HCT116 (cell line): ENCODE measurements at regions not wholly inside any gene's neighbourhood (a gene's known extent, or its start where the extent isn't known, plus 50 kb on each side); places are given as distances from the start of the nearest gene placed in this dataset.

Source experiments
- ATAC-seq: fragments of 200-7000 bp; cut with Tn5 transposase; 2 replicates; pipeline ENCODE4 v1.9.1; 2020; ENCODE audit warnings: mild to moderate bottlenecking, moderate library complexity
- BruUV-seq: library from RNA; stranded (reverse); fragments of 400-500 nt; replicated peaks from 2 replicates; lab custom pipeline; 2021; lab: Mats Ljungman, UMichigan
- CTCF ChIA-PET: fragments of 300-600 bp; sonication (Branson Sonifier 250); formaldehyde crosslinking; loops from one replicate; lab custom pipeline; 2021; ENCODE audit warnings: antibody characterized with exemption; lab: Charles Lee
- POLR2A ChIA-PET: fragments of 300-600, 350-600 bp; sonication (Branson Sonifier 250); formaldehyde crosslinking; loops from one replicate; lab custom pipeline; 2021; ENCODE audit warnings: antibody characterized with exemption; lab: Charles Lee
- RAD21 ChIA-PET, 2 experiments: fragments of 300-600 bp; sonication (Branson Sonifier 250); formaldehyde crosslinking; loops; one replicate each; lab custom pipeline; 2023; ENCODE audit warnings: low total read pairs in 2 of 2; ENCODE audit not compliant: uncharacterized antibody in 2 of 2, unreplicated experiment in 2 of 2, low non-redundant PET in 1 of 2; lab: Charles Lee
- DNase-seq: peaks from one replicate; pipeline ENCODE4 v3.0.0-alpha.2; 2010; ENCODE audit warnings: low read depth, low spot score
- H2AFZ ChIP-seq: fragments of 200-600 bp; shearing (Covaris generic), sonication (generic); 2 replicates; pipeline ENCODE4 v1.6.1; 2017; ENCODE audit warnings: low read depth, mixed run types, mixed read lengths, antibody characterized with exemption, low read length; ENCODE audit not compliant: poor library complexity, severe bottlenecking
- H3K27ac ChIP-seq: 2 replicates; pipeline ENCODE4 v1.5.1; 2012; ENCODE audit warnings: low read depth, low read length
- H3K27me3 ChIP-seq: fragments of 200-600 bp; sonication (generic); 2 replicates; pipeline ENCODE4 v1.6.1; 2016; ENCODE audit warnings: mixed run types, low read length, mixed read lengths; ENCODE audit not compliant: insufficient read depth
- H3K36me3 ChIP-seq, 2 experiments: fragments of 200-500 bp in 1 of 2; fragments of 200-600 bp in 1 of 2; sonication (Bioruptor generic) in 1 of 2; sonication (generic) in 1 of 2; 2 replicates each; pipeline versions ENCODE4 v1.5.1 to v1.6.1; 2014 to 2016; ENCODE audit warnings: low read length in 2 of 2, inconsistent platforms in 1 of 2, mixed read lengths in 1 of 2, mixed run types in 1 of 2; ENCODE audit not compliant: insufficient read depth in 2 of 2, control insufficient read depth in 1 of 2
- H3K4me1 ChIP-seq, 2 experiments: fragments of 200-600 bp in 1 of 2; sonication (generic) in 1 of 2; 2 replicates each; pipeline versions ENCODE4 v1.5.1 to v1.6.1; 2012 to 2017; ENCODE audit warnings: low read length in 2 of 2, inconsistent platforms in 1 of 2, mild to moderate bottlenecking in 1 of 2, mixed read lengths in 1 of 2, mixed run types in 1 of 2, moderate library complexity in 1 of 2; ENCODE audit not compliant: insufficient read depth in 2 of 2, control insufficient read depth in 1 of 2
- H3K4me2 ChIP-seq: fragments of 200-600 bp; sonication (generic); 2 replicates; pipeline ENCODE4 v1.6.1; 2017; ENCODE audit warnings: mixed run types, low read length, mixed read lengths
- H3K4me3 ChIP-seq, 2 experiments: fragments of 200-600 bp in 1 of 2; sonication (generic) in 1 of 2; replicated peaks in 1 of 2; 2 replicates each; pipeline ENCODE4 v1.5.1; 2011 to 2016; ENCODE audit warnings: low read length in 2 of 2, control low read depth in 1 of 2, low read depth in 1 of 2, mild to moderate bottlenecking in 1 of 2, mixed read lengths in 1 of 2, mixed run types in 1 of 2
- H3K79me2 ChIP-seq: fragments of 200-600 bp; sonication (generic); 2 replicates; pipeline ENCODE4 v1.6.1; 2017; ENCODE audit warnings: mild to moderate bottlenecking, mixed run types, low read length, moderate library complexity, mixed read lengths; ENCODE audit not compliant: insufficient read depth
- H3K9ac ChIP-seq: fragments of 200-600 bp; sonication (generic); 2 replicates; pipeline ENCODE4 v1.6.1; 2016; ENCODE audit warnings: low read length, mixed read lengths
- H3K9me2 ChIP-seq: fragments of 200-600 bp; sonication (generic), shearing (Covaris generic); 2 replicates; pipeline ENCODE4 v1.6.1; 2017; ENCODE audit warnings: mixed run types, mild to moderate bottlenecking, moderate library complexity; ENCODE audit not compliant: insufficient read depth
- H3K9me3 ChIP-seq, 2 experiments: fragments of 200-500 bp in 1 of 2; fragments of 200-600 bp in 1 of 2; sonication (Bioruptor generic) in 1 of 2; sonication (generic) in 1 of 2; 2 replicates each; pipeline ENCODE4 v1.6.1; 2014 to 2017; ENCODE audit warnings: low read length in 2 of 2, mixed read lengths in 2 of 2, inconsistent platforms in 1 of 2, low read depth in 1 of 2, mild to moderate bottlenecking in 1 of 2, mixed run types in 1 of 2, moderate library complexity in 1 of 2; ENCODE audit not compliant: control insufficient read depth in 1 of 2, insufficient read depth in 1 of 2
- H4K20me1 ChIP-seq: fragments of 200-600 bp; sonication (generic), shearing (Covaris generic); 2 replicates; pipeline ENCODE4 v1.6.1; 2017; ENCODE audit warnings: mixed run types, mild to moderate bottlenecking, moderate library complexity; ENCODE audit not compliant: insufficient read depth
- CEBPB ChIP-seq: IDR thresholded peaks from 2 replicates; pipeline ENCODE4 v1.6.1; 2012; ENCODE audit warnings: low read depth
- ELF1 ChIP-seq: IDR thresholded peaks from 2 replicates; pipeline ENCODE4 v1.6.1; 2012; ENCODE audit warnings: low read depth, borderline replicate concordance
- EZH2phosphoT487 ChIP-seq: fragments of 200-600 bp; IDR thresholded peaks from 2 replicates; pipeline ENCODE4 v1.6.1; 2018; ENCODE audit warnings: antibody characterized with exemption, borderline replicate concordance
- JUND ChIP-seq: IDR thresholded peaks from 2 replicates; pipeline ENCODE4 v1.6.1; 2012
- POLR2A ChIP-seq: IDR thresholded peaks from 2 replicates; pipeline ENCODE4 v1.7.0; 2011; ENCODE audit warnings: borderline replicate concordance; ENCODE audit not compliant: insufficient read depth, insufficient read length; ENCODE audit errors: extremely low read depth
- POLR2AphosphoS5 ChIP-seq: IDR thresholded peaks from 2 replicates; pipeline ENCODE4 v1.6.1; 2011; ENCODE audit warnings: mild to moderate bottlenecking, low read depth, low read length, moderate library complexity
- RAD21 ChIP-seq: IDR thresholded peaks from 2 replicates; pipeline ENCODE4 v1.6.1; 2012; ENCODE audit warnings: low read depth, mild to moderate bottlenecking
- SIN3A ChIP-seq: IDR thresholded peaks from 2 replicates; pipeline ENCODE4 v1.6.1; 2012; ENCODE audit warnings: low read depth
- SRF ChIP-seq: IDR thresholded peaks from 2 replicates; pipeline ENCODE4 v1.6.1; 2012; ENCODE audit warnings: low read depth
- ZNF274 ChIP-seq: fragments of 200-500 bp; sonication (Bioruptor generic); IDR thresholded peaks from 2 replicates; pipeline ENCODE4 v1.6.1; 2014; ENCODE audit warnings: mild to moderate bottlenecking, low read depth, low read length, inconsistent platforms
- intact Hi-C: fragments of 100-400 bp; cut with micrococcal nuclease; formaldehyde crosslinking; loops from 2 replicates; pipeline ENCODE4 v1.10.0; 2022
- TF ChIP-seq, protein P1 (sequence below): IDR thresholded peaks from 2 replicates; pipeline ENCODE4 v1.6.1; 2012
- TF ChIP-seq, protein P2 (sequence below), 3 experiments: fragments of 200-600 bp in 1 of 3; sonication (generic) in 1 of 3; IDR thresholded peaks in 2 of 3; conservative IDR thresholded peaks in 1 of 3; 2 replicates each; pipeline ENCODE4 v1.5.1; 2012 to 2017; ENCODE audit warnings: low read depth in 2 of 3, low read length in 2 of 3, antibody characterized with exemption in 1 of 3, borderline replicate concordance in 1 of 3, control low read depth in 1 of 3, mild to moderate bottlenecking in 1 of 3, mixed read lengths in 1 of 3, mixed run types in 1 of 3, moderate library complexity in 1 of 3; ENCODE audit not compliant: insufficient read depth in 1 of 3
- TF ChIP-seq, protein P3 (sequence below): IDR thresholded peaks from 2 replicates; pipeline ENCODE4 v1.6.1; 2012; ENCODE audit warnings: low read depth

DNA sequence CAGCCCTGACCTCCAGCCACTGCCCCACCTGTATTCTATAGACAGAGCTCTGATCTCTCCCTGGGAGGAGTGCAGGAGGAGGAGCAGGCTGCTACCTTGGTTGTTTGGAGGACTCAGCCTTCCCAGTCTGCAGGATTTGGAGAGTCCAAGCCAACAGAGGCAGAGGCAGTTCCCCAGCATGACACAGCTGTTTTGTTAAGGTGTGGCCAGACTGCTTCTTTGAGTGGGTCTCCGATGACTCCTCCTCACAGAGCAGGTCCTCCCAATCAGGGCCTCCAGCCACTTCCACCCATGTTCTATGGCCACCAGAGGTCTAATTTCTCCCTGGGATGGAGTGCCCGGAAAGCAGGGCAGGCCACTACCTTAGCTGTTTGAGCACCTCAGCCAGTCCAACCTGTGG lies 203.5 kb downstream of the HACE1 start:
- no peak for DNase-seq
- CTCF ChIA-PET: no interaction called here

More for the DNA sequence above, 203.5 kb downstream of the HACE1 start:
- H3K36me3 ChIP-seq: no peaks in the 10 kb centered on the region
- H3K79me2 ChIP-seq: no peaks in the 10 kb centered on the region
- 0 out of 2 replicates have a peak, but pooled peaks have one; percentile 27 for ATAC-seq
- H2AFZ ChIP-seq: no peak overlapping the region
- no peaks in the 10 kb centered on the region for H3K9me2 ChIP-seq
- H4K20me1 ChIP-seq: no peaks in the 10 kb centered on the region
- no peak overlapping the region for H3K4me3 ChIP-seq
- peaks cover 0 to 4% of the 10 kb centered on the region in 2 experiments; a peak in 1 of 4 replicates for H3K4me1 ChIP-seq
- TF ChIP-seq EZH2phosphoT487: no peak
- TF ChIP-seq ELF1: no peak
- no peak for TF ChIP-seq SIN3A
- no peak for TF ChIP-seq SRF
- TF ChIP-seq, protein P1, sequence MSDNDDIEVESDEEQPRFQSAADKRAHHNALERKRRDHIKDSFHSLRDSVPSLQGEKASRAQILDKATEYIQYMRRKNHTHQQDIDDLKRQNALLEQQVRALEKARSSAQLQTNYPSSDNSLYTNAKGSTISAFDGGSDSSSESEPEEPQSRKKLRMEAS: no peak
- no peak for TF ChIP-seq JUND
- TF ChIP-seq, protein P2, sequence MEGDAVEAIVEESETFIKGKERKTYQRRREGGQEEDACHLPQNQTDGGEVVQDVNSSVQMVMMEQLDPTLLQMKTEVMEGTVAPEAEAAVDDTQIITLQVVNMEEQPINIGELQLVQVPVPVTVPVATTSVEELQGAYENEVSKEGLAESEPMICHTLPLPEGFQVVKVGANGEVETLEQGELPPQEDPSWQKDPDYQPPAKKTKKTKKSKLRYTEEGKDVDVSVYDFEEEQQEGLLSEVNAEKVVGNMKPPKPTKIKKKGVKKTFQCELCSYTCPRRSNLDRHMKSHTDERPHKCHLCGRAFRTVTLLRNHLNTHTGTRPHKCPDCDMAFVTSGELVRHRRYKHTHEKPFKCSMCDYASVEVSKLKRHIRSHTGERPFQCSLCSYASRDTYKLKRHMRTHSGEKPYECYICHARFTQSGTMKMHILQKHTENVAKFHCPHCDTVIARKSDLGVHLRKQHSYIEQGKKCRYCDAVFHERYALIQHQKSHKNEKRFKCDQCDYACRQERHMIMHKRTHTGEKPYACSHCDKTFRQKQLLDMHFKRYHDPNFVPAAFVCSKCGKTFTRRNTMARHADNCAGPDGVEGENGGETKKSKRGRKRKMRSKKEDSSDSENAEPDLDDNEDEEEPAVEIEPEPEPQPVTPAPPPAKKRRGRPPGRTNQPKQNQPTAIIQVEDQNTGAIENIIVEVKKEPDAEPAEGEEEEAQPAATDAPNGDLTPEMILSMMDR (IDR thresholded peaks at IDR 0.05 in 2 of 3, conservative IDR thresholded peaks at IDR 0.05 in 1 of 3; ENCODE audit: borderline replicate concordance in 1 of 3, insufficient read depth in 1 of 3, low read depth in 2 of 3, low read length in 2 of 3): no peak
- TF ChIP-seq, protein P3, sequence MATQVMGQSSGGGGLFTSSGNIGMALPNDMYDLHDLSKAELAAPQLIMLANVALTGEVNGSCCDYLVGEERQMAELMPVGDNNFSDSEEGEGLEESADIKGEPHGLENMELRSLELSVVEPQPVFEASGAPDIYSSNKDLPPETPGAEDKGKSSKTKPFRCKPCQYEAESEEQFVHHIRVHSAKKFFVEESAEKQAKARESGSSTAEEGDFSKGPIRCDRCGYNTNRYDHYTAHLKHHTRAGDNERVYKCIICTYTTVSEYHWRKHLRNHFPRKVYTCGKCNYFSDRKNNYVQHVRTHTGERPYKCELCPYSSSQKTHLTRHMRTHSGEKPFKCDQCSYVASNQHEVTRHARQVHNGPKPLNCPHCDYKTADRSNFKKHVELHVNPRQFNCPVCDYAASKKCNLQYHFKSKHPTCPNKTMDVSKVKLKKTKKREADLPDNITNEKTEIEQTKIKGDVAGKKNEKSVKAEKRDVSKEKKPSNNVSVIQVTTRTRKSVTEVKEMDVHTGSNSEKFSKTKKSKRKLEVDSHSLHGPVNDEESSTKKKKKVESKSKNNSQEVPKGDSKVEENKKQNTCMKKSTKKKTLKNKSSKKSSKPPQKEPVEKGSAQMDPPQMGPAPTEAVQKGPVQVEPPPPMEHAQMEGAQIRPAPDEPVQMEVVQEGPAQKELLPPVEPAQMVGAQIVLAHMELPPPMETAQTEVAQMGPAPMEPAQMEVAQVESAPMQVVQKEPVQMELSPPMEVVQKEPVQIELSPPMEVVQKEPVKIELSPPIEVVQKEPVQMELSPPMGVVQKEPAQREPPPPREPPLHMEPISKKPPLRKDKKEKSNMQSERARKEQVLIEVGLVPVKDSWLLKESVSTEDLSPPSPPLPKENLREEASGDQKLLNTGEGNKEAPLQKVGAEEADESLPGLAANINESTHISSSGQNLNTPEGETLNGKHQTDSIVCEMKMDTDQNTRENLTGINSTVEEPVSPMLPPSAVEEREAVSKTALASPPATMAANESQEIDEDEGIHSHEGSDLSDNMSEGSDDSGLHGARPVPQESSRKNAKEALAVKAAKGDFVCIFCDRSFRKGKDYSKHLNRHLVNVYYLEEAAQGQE: no peak
- no peak for TF ChIP-seq POLR2A
- TF ChIP-seq ZNF274: no peak
- TF ChIP-seq RAD21: no peak
- TF ChIP-seq CEBPB: no peak
- no peak for TF ChIP-seq POLR2AphosphoS5
- intact Hi-C loops: no loop called here
- no peaks in the 10 kb centered on the region for H3K27me3 ChIP-seq
- ChIA-PET RAD21 (no interaction called here), POLR2A (no interaction called here)
- no peak overlapping the region for H3K9ac ChIP-seq
- no peaks in the 10 kb centered on the region for H3K9me3 ChIP-seq
- H3K4me2 ChIP-seq: no peak overlapping the region
- no TSS peak for BruUV-seq
- H3K27ac ChIP-seq: no peak overlapping the region
